MM.1S (cell line): ENCODE measurements at regions not wholly inside any gene's neighbourhood (a gene's known extent, or its start where the extent isn't known, plus 50 kb on each side); places are given as distances from the start of the nearest gene placed in this dataset.

ENCODE experiments used
- EZH2 ChIP-seq: fragments of 300-600 bp; sonication (generic); optimal IDR thresholded peaks from 2 replicates; pipeline ENCODE3; 2017; ENCODE audit warnings: low read depth, mild to moderate bottlenecking, antibody characterized with exemption, low read length, mixed read lengths
- EZH2phosphoT487 ChIP-seq: fragments of 300-600 bp; sonication (generic); IDR thresholded peaks from 2 replicates; pipeline ENCODE4 v1.6.1; 2018; ENCODE audit warnings: antibody characterized with exemption, low read length
- TF ChIP-seq, protein P1 (sequence below): fragments of 300-600 bp; sonication (generic); IDR thresholded peaks from 2 replicates; pipeline ENCODE4 v1.5.1; 2016; ENCODE audit warnings: antibody characterized with exemption, low read length, mixed read lengths

DNA sequence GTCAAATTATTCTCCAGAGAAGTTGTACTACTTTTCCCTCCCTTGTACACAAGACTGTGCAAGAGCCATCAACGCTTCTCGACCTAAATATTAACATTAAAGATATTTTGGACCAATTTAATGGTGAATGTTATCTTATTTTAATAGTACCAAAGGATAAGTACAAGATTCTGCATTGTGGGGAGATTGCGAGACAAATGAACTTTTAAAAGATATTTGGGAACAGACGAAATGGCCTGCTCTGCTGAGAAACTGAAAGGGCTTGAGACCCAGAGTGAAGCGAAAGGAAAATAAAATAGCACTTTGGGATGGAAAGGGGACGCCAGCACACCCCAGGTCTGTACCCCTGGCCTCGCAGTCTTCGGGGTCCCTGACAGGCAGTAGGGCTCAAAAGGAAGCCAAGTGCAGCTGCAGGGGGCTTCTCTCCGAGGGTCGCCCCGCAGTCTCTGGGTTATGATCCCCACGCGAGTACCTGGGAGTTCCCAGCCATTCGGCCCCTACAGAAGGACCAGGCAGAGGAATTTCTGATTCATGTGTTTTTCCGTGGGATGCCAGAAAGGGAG lies 97.6 kb upstream of the VGLL3 start:
- TF ChIP-seq, protein P1, sequence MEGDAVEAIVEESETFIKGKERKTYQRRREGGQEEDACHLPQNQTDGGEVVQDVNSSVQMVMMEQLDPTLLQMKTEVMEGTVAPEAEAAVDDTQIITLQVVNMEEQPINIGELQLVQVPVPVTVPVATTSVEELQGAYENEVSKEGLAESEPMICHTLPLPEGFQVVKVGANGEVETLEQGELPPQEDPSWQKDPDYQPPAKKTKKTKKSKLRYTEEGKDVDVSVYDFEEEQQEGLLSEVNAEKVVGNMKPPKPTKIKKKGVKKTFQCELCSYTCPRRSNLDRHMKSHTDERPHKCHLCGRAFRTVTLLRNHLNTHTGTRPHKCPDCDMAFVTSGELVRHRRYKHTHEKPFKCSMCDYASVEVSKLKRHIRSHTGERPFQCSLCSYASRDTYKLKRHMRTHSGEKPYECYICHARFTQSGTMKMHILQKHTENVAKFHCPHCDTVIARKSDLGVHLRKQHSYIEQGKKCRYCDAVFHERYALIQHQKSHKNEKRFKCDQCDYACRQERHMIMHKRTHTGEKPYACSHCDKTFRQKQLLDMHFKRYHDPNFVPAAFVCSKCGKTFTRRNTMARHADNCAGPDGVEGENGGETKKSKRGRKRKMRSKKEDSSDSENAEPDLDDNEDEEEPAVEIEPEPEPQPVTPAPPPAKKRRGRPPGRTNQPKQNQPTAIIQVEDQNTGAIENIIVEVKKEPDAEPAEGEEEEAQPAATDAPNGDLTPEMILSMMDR: no peak
- no peak for TF ChIP-seq EZH2phosphoT487
- TF ChIP-seq EZH2: no peak
